ENCODE measurements at regions not wholly inside any gene's neighbourhood (a gene's known extent, or its start where the extent isn't known, plus 50 kb on each side); places are given as distances from the start of the nearest gene placed in this dataset.

DNA sequence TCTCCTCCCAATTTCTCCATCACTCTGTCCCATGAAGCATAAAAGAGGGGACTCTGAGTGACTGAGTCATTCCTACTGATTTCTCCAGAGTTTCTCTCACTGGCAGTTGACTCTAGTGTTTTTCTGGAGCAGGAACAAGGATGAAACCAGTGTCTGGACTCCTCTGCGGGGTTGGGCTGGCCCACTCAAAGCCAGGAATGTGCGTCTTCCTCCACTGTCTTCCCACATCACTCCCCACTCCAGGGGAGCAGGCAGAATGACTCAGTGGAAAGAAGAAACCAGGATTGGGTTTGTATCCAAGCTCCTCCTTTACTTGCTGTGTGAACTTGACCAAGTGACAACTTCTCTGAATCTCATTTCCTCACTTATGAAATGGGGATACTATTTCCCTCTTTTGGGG, 497.5 kb upstream of the SALL1 start:
- DNase-seq: no peak

DNA sequence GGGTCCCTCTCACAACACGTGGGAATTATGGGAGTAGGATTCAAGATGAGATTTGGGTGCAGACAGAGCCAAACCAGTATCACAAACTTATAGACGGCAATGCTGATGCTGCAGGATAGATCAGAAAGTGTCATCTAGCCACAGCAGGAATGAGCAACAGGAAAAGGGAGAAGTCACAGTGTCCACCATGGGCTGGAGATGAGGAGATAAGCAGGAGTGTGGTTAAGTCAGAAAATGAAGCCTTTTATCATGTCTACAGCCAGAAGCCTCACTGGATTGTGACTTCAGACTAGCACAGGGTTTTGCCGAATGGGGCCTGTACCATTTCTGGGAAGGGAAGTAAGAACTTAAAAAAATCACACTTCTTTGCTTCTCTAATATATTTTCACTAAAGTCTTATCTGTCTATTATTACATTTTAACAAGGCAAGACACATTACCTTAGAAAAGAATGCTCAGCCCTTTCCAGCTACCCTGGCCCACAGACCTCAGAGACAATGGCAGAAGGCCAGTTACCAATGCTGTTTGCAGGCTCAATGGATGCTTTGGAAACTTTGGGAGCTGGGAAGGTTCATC, 490.2 kb upstream of the SALL1 start:
- DNase-seq: peak; percentile 10 to 24

DNA sequence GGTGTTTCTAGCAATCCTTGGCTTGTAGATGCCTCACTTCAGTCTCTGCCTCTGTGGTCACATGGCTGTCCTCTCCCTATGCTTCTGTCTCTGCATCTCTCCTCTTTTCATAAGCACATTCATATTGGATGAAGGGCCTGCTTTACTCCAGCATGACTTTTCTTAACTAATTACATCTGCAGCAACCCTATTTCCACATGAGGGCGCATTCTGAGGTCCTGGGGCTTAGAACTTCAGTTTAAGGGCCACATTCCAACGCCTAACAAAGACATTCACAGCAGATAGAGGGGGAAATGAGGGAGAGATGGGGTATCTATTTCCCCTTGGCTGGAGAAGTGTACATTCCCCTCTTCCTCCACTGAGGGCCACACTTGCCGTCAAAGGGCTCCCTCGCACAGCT, 489.1 kb upstream of the SALL1 start:
- DNase-seq: no peak

DNA sequence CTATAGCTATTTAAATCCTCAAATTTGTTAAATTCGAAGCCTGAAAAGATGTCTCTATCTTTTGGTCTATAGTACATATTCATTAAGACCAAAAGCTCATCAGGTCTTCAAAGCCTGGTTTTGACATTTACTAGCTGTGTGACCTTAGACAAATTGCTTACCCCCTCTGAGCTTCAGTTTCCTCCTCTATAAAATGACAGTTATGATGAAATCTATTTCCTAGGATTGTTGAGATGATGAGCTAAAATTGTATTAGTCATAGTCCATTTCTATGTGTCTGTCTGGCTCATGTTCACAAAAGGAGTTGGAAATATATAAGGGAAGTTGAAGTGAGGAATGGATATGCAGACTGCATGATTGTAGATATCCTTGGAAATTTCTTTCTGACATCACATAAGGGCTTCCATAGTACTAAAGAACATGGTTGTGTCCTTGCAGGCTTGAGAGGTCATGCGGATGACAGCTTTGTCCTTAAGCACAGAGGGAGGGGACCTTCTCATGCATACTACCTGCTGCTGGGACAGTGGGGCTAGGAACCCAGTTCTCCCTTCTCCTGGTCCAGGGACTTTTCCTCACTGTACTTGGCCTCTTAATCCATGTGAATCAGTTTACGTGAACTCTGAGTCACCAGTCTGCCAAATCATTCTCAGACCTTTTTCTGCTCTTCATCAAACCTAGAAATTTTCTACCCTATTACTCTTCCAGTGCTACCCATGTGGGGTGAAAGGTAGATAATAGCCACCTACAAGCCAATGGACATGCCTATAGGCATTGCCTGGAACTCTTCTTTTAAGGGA, 487.5 kb upstream of the SALL1 start:
- no peak for DNase-seq

DNA sequence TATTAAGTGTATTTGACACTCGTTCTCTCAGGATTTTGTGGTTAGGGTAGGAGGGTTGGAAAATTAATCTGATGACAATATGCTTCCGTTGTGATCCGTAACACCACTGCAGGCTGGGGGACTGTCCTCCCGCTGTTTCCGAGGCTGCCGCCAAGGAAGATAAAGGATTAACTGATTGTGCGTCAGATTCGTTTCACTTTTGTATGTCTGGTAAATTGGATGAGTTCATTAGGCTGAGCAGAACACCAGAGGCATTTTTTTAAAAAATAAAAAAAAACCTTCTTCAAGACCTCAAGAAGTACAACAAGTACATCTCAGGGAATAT, 486.7 kb upstream of the SALL1 start:
- DNase-seq: peak; percentile 7 to 30

DNA sequence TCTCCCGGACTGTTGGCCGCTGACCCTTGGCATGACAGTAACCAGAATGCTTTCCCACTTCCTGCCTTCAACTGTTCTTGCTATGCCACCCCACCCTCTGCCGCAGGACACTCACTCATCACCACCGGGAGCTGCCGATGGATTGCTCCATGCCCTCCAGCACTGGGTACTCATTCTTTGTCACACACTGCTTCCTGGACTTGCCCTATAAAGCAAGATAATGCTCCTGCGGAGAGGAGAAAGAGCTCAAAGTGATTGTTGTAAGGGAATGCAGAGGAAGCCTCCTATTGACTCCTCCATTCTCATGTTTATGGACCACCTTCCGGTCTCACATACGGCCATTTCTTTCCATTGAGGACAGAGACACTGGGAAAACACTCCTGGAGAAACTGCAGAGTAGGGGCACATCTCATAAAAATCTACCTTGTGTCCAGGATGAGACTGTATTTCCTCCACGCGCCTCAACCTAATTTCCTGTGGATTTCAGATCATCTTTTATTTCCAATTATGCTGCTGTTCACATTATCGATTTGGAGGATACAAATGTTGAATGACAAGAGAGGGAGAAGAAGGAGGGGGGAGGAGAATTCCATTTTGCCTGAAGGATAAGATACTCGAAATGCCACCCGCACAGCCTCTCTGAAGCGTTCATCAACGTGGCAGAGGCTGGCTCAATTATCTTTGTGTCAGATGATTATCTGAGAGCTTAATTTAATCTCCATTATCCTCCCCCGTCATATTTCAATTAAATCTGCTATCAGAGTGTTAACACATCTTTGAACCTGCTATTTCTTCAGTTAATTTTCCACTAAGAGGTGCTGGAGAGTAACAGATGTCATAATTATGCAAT, 486.1 kb upstream of the SALL1 start:
- DNase-seq: no peak

DNA sequence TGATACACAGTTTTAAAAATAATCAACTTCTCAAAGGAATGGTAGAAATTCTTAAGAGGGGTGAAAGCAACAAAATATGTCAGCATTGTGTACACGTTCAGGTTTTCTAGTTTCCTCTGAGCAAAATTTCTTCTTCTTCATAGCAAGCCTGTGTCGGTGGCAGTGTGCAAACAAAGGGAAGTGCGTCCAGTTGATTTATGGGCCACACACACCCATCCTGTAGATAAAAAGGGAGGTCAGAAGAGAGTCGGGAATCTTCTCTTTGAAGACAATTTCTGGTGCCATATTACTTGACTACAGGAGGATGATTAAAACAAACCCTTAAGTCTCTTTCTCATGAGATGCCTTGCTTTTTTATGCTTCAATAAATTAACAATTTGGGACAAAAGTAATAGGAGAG, 484.1 kb upstream of the SALL1 start:
- no peak for DNase-seq

DNA sequence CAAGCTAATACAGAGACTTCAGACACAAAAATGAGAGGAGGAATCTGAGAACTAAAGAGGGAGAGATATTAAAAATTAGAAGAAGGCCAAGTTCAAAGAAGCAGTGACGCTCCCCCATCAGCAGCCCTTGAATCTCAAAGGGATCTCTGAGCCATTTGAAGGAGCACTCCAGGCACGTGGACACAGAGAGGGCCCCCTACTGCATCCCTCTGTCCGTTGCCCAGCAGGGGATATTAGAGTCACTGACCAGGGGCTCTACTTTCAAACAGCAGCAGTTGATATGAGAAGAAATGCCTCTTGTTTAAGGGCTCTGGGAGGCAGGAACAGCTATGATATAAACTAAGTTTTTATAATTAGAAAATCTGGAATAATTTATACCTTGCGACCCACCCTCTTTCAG, 479.0 kb upstream of the SALL1 start:
- no peak for DNase-seq

DNA sequence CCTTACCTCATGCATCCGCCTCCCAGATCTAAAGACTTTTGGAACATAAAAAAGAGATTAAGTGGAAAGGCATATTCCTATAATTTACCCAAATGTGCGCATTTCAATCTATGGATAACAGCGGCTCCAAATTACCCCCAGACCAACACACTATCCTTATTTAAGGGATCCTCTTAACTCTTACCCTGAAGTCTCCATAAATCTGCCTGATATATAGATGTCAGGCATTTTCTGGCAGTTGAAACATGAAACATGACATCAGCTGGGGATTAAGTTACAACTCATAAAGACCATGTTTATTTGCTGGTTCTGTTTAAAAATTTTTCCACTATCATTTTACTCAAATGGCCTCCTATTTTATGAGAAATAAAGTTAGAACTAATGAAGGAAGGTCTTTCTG, 478.5 kb upstream of the SALL1 start:
- no peak for DNase-seq

DNA sequence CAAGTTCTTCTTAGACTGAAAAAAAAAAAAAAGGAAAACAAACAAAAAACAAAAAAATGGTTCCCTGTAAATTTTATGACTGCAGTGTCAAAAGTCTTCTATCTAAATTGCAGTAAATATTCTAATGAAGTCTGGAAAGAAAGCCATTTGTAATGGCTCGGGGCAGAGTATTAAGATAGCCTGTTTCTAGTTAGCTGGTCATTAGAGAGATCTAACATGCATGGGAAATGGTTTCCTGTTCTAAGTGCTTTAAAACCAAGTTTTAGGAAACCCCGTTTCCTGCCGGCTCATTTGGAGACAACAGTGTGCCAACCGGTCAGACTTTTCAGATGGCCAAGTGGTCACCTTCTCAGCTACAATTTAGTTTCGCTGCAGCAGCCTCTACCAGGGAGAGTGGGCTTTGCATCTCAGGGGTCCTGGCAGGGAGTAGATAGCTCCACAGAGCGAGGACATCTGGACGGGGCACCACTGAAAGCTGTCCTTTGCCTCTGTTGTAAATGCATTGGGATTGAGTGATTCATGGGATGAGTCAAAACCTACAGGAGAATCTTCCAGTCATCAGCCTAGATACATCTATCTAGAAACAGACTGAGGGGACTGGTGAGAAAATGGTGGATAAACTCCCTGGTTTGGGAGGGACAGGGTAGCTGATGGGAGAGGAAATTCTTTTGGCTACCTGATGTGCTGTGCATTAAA, 473.2 kb upstream of the SALL1 start:
- DNase-seq: no peak

DNA sequence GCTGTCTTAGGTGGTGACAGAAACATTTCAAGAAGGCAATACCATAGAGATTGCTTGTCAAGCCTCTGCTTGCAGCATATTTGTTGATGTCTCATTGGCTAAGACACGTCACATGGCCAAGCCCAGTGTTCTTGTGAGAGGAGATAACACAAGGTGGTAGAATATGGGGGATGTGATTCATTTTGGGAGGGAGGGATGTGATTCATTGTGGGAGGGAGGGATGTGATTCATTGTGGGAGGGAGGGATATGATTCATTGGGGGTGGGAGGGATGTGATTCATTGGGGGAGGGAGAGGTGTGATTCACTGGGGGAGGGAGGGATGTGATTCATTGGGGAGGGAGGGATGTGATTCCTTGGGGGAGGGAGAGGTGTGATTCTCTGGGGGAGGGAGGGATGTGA, 470.5 kb upstream of the SALL1 start:
- no peak for DNase-seq

DNA sequence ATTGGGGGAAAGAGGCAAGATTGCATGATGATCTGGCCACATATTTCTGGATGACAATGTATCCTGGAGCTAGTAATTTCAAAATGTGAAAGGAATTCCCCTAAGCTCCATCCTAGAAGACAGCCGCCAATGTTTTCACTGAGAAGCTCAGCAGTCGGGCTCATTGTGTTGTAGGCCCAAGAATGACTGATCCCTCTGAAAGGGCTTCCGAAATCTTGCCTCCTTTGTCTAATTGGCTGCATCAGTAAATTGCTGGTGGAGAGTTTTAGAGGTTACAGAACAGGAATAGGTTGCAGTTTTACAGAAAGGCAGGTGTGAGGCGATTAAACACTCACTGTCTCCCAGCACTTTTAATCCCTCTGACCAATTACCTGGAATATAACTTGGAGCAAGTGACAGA, 464.1 kb upstream of the SALL1 start:
- no peak for DNase-seq

DNA sequence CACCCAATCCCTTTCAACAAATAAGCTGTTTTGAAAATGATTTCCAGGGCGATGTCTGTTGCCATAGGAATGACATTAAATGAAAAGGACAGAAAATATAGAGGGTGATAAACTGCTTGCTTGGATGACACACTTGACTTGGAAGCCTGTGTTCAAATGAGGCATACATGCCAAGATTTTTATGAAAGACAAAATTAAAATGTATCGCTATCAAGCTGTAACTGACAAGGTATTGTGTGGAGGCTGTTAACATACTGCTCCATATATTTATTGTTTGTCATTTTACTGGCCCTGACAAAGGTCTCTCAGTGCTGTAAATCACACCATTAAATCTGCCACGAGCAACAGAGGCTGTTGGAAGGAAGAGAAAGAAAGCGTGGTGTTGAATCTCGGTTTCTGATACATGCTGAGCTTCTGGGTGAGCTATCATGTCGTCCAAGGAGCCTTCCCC, 456.2 kb upstream of the SALL1 start:
- DNase-seq: no peak

DNA sequence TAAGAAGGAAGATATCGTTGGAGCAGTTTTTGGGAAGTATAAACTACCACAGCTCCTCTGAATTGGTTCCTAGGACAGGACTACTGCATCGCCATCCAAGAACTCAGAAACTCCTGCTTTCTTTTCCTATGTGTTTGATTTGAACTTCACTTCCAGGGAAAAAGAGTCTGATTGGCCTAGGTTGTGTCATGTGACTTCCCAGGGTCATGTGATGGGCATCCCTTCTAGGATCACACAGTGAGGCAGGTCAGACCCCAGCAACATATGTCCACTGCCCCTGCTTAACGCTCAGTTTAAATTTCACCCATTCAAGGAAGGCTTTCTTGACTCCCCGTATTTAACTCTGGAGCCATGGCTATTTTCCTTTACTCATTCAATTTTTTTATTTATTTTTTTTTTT, 445.2 kb upstream of the SALL1 start:
- DNase-seq: no peak

DNA sequence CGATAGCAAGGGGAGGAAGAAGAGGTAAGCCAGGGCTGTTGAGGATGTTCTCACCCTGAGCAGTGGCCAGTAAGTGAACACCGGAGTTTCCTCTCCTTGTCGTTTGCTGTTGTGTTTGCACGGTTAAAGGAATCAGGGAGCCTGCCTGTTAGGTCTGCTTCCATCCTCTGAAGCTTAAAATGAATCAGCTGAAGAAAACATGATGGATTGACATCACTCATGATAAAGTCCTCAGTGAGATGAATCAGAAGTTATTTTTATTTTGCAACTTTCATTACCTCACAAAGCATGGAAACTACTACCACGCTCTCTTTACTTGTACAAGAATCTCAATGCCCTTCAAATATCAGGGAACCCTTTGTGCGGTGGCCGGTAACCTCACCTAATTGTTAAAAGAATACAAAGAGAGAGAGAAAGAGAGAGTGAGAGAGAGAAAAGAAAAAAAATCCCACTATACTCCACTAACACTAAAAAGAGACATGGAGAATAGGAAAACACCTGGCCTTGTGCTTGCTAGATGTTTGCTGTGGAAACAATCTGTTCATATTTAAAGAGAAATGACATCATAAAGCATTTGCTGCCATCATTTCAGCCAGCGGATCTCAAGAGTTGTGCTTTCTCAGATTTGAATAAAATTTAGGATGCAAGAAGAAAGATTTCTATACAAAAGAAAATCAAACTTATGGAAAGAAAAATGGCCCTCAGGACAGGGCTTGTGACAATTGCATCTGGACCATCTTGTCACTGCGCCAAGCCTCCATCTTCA, 441.6 kb upstream of the SALL1 start:
- no peak for DNase-seq

DNA sequence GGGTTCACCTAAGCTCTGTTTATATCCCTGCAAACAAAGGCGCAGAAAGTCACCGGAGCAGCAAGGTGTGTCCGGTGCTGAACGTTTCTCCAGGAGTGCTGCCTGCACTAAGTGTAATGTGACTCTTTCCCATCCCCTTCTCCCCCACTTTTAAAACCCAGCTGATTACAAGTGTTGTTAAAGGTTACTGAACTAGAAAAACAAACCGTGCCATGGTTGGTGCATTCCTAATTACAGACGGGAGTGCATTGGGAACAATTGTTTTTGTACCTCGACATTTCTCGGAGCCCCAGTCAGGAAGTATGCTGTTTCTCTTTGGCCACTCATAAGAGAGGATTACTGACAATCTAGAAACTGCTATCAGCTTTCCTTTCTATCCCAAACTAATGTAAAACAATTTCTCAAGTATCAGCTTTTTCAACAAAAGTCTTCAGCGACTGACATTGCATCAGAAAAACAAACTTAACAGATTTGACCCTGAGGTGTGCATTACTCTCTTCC, 441.0 kb upstream of the SALL1 start:
- DNase-seq: no peak

DNA sequence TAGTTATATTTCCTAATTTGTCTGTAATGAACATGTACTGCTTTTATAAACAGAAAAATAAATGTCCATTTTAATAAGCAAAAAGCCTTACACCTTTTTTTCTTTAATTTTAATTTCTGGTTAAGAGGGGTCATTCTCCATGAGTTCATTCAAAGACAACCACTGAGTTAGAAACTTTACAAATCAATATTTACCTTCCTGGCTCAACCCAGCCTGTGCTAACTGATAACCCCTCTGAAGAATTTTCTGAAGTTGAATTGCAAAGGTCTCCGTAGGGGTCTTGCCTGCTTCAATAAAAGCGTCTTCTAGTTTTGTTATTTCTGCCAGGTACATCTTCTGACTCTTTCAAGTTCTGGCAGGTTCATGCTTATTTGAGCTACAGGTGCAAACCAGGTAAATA, 440.4 kb upstream of the SALL1 start:
- DNase-seq: no peak

DNA sequence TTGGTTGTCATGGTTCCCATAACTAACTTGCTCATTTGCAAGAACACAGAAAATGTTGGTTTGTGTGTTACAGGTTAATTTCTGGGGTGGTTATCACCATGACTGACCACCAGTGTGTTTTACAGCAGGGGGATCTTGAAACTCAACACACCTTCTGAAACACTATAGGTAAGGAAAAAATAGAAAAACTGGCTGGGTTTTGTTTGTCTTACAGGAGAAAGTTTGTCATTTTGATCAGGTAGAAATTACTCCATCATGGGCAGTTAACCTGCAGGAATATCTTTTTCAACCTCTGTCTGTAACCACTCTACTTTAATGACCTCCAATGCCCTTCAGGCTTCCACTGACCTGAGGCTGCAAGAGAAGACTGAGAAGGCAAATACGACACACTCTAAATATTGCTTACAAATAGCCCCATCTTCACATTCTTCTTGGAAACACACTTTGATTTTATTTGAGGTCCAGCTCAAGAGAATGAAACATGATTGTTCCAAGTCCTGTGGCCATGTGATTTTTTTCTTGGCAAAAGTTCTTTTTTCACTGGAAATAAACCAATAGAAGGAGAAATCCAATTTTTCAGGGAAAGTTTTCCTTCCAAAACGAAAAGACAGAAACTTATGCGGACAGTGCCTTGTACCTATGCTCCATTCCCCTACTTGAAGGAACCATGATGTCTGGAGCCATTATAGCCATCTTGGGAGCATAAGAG, 428.7 kb upstream of the SALL1 start:
- DNase-seq: no peak

DNA sequence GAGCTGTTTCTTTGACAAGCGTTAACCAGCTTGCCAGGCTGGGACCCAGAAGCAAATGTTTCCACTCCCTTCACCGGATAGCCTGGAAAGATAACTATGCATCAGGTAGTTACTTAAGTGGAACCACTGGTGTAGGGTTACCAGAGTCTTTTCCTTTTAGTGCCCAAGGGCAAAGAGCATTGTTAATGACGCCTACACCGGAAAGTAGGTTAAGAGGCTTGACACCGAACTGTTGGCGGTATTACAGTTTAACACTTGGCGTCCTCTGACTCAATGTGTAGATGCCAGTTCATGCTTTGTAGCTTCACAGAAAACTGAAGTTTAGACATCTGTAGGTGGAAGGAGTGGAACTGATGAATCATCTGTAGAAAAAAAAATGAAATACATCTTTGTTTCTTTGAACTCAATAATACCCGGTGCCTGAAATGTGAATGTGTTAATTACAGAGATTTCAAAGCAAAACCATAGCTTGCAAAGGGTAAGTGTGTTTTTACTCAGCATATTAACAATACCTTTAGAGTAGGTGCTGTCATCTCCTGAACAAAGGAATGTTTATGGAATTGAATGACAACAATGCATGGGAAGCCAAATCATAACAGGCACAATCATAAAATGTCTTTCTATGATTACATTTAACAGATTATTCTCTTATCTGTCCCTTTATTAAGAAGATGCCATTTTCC, 426.7 kb upstream of the SALL1 start:
- no peak for DNase-seq

DNA sequence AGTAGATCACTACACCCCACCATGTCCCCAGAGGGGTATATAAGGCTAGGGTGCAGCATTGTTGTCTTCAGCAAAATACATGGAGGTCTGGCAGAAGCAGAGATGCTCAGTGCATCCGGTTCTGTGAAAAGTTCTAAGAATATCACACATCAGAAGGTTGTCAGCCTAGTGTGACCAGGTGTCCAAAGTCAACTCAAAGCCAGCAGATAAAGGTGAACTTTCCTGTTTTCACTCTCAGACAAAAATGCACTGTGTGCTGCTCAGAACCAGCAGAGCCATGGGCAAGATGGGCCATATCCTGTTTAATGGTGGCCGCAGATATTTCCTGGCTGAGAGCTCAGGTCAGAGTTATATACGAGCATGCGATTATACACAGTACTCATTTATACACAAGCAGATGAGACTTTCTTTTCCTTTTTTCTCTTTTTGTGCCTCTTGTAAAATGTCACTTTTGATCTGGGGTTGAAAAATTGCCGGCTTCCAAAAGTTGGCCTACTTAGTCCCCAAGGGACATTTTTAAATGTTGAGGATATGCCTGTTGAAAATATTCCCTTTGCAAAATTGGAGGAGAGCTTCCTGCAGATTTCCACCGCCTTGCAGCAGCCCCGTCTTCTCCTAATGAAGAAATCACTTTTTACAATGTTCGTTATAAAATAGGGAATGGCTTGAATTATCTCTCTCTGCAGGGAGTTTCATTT, 425.6 kb upstream of the SALL1 start:
- DNase-seq: no peak

DNA sequence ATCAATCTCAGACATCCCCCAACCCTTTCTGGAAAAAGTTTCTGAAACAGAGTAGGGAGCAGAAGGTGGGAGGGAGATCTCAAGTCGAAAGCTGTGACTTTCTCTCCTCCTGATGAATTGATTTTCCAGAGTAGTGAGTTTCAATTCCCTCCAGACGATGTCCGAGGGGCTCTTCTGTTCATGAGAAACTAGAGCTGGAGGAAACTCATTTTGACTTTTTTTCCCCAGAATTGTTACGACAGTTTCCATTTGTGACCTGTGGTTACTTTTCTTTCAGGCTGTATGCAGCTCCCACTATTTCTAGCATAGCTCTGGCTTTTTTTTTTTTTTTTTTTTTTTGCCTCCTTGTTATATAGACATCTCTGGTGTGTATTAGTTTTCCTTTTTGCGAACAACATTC, 422.1 kb upstream of the SALL1 start:
- no peak for DNase-seq
